ENCODE measurements at regions not wholly inside any gene's neighbourhood (a gene's known extent, or its start where the extent isn't known, plus 50 kb on each side); places are given as distances from the start of the nearest gene placed in this dataset.
"Not testable (repeated sequence)": the region's sequence is repeated elsewhere in the genome, so short reads cannot be mapped to it uniquely, and the experiment has no call there.

DNA sequence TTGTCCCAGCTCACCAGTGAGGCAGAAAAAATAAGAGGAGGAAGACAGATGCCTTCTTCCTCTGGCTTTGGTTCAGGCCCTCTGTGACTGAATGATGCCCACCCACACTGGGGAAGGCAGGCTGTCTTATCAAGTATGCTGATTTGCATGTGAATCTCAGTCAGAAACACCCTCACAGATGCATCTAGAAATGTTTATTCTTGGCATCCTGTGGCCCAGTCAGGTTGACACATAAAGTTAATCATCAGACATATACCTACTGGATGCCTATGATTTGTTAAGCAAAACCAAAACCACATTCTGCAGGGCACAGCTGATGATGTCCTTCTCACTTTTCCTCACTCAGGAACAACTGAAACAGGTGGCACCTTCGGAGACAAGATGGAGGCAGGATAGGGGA, 243.4 kb upstream of the KCNN2 start:
- intact Hi-C loops (cut with DNase I): no loop called here
- TF ChIP-seq, protein P1, sequence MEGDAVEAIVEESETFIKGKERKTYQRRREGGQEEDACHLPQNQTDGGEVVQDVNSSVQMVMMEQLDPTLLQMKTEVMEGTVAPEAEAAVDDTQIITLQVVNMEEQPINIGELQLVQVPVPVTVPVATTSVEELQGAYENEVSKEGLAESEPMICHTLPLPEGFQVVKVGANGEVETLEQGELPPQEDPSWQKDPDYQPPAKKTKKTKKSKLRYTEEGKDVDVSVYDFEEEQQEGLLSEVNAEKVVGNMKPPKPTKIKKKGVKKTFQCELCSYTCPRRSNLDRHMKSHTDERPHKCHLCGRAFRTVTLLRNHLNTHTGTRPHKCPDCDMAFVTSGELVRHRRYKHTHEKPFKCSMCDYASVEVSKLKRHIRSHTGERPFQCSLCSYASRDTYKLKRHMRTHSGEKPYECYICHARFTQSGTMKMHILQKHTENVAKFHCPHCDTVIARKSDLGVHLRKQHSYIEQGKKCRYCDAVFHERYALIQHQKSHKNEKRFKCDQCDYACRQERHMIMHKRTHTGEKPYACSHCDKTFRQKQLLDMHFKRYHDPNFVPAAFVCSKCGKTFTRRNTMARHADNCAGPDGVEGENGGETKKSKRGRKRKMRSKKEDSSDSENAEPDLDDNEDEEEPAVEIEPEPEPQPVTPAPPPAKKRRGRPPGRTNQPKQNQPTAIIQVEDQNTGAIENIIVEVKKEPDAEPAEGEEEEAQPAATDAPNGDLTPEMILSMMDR (IDR thresholded peaks at IDR 0.05): no peak
- no peak overlapping the region for H3K4me3 ChIP-seq
- H3K9me3 ChIP-seq: no peaks in the 10 kb centered on the region
- H3K36me3 ChIP-seq: no peaks in the 10 kb centered on the region
- no peak for ATAC-seq
- H3K27me3 ChIP-seq: no peaks in the 10 kb centered on the region
- no peak overlapping the region for H3K27ac ChIP-seq
- no peak for DNase-seq
- H3K4me1 ChIP-seq: no peaks in the 10 kb centered on the region

DNA sequence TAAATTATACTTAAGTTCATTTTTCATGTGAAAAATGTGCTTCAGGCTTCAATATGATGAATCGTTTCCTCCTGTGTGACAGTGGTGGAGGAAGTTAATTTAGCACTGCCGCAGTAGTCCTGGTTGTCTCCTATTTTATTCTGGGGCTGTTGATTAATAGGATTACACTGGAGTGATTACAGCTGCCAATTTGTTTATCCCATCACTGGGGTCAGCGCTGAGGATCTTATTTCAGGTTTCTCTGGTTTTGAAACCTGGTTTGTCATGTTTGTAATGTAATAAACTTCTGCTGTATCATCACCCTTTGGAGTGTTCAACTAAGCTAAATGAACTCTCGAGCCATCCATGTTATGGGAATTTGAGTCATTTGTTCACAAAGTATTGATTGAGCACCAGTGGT, 241.7 kb upstream of the KCNN2 start:
- H3K27me3 ChIP-seq: no peaks in the 10 kb centered on the region
- DNase-seq (no peak), ATAC-seq (no peak)
- intact Hi-C loops (cut with DNase I): no loop called here
- TF ChIP-seq, protein P1 (IDR thresholded peaks at IDR 0.05): no peak
- no peaks in the 10 kb centered on the region for H3K36me3 ChIP-seq
- no peak overlapping the region for H3K4me3 ChIP-seq
- no peaks in the 10 kb centered on the region for H3K4me1 ChIP-seq
- H3K27ac ChIP-seq: no peak overlapping the region
- H3K9me3 ChIP-seq: no peaks in the 10 kb centered on the region

DNA sequence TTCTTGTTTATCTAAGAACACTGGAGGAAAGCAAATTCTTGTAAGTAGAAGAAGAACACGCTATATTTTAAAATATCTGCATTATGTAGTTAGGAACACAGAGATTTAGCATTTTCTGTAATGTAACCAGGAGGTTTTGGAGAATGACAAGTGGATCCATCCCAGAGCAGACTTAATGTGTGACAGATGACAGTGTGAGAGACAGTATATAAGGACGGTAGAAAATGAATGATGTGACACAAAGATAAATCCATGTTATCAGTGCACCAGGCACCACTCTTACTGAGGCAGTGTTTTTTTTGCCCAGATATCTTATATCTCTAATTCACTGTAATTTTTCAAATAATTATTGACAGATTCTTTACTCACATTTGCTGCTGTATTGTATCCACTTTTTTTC, 239.0 kb upstream of the KCNN2 start:
- no peaks in the 10 kb centered on the region for H3K4me1 ChIP-seq
- intact Hi-C loops (cut with DNase I): no loop called here
- no peak for ATAC-seq
- H3K27ac ChIP-seq: no peak overlapping the region
- no peaks in the 10 kb centered on the region for H3K27me3 ChIP-seq
- no peaks in the 10 kb centered on the region for H3K36me3 ChIP-seq
- H3K4me3 ChIP-seq: no peak overlapping the region
- TF ChIP-seq, protein P1 (IDR thresholded peaks at IDR 0.05): no peak
- no peak for DNase-seq
- no peaks in the 10 kb centered on the region for H3K9me3 ChIP-seq

DNA sequence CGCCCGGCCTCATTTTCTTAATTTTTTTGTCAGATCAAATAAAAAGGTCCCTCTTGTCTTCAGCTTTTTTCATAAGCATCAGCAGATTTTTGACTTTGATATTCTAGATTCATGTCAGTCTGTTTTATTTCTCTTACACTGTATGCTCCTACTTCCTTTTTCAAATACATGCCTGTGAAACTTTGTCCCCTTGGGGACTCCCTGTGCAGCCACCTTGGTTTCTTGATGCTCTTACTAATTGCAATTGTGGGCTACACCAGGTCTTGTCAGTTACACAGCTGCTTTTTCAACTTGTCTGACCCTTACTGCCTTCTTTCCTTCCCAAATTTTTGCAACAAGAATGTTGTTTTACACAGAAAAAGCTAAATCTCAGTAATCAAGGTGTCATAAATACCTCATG, 238.2 kb upstream of the KCNN2 start:
- H3K4me3 ChIP-seq: no peak overlapping the region
- H3K27ac ChIP-seq: no peak overlapping the region
- DNase-seq (no peak), ATAC-seq (no peak)
- intact Hi-C loops (cut with DNase I): no loop called here
- no peaks in the 10 kb centered on the region for H3K9me3 ChIP-seq
- H3K36me3 ChIP-seq: no peaks in the 10 kb centered on the region
- H3K4me1 ChIP-seq: no peaks in the 10 kb centered on the region
- TF ChIP-seq, protein P1 (IDR thresholded peaks at IDR 0.05): no peak
- no peaks in the 10 kb centered on the region for H3K27me3 ChIP-seq

DNA sequence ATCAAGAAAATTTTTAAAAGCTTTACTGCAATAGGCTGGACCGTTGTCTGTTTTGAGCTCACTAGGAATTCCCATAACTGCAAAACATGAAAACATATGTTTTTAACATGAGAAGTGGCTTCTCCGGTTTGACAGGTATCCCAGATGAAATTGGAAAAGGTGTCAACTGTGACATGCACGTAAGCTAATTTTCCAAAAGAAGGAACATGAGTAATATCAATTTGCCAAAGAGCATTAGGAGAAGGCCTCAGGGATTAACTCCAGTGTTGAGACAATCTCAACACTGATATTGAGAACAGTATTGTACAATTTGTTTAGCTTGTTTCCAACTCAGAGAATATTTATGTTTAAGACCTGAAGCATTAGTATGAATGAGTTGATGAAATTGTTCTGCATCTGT, 215.5 kb upstream of the KCNN2 start:
- DNase-seq (no peak), ATAC-seq (no peak)
- no peaks in the 10 kb centered on the region for H3K36me3 ChIP-seq
- H3K4me3 ChIP-seq: no peak overlapping the region
- H3K4me1 ChIP-seq: no peaks in the 10 kb centered on the region
- H3K27ac ChIP-seq: no peak overlapping the region
- intact Hi-C loops (cut with DNase I): no loop called here
- H3K9me3 ChIP-seq: peaks cover 4% of the 10 kb centered on the region
- H3K27me3 ChIP-seq: no peaks in the 10 kb centered on the region
- TF ChIP-seq, protein P1 (IDR thresholded peaks at IDR 0.05): no peak

DNA sequence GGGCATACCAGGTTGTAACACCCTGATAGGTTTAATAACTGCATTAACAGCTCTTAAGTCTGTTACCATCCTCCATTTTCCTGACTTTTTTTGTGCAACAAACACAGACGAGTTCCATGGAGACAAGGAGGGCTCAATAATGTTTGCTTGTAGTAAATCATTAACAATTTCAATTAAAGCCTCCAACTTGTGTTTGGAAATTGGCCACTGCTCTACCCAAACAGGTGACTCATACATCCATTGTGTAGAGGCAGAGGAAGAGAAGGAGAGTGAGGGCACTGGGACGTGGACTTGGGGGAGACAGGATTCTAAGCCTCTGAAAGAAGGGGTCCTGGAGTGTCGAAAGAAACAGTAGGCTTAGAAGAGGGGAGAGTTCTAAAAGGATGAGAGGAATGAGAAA, 213.6 kb upstream of the KCNN2 start:
- ATAC-seq (no peak), DNase-seq (no peak)
- Histone ChIP-seq H3K27me3 (no peaks in the 10 kb centered on the region), H3K4me1 (no peaks in the 10 kb centered on the region), H3K27ac (no peak overlapping the region), H3K36me3 (no peaks in the 10 kb centered on the region), H3K9me3 (peaks cover 4% of the 10 kb centered on the region), H3K4me3 (no peak overlapping the region)
- intact Hi-C loops (cut with DNase I): no loop called here
- TF ChIP-seq, protein P1 (IDR thresholded peaks at IDR 0.05): no peak

DNA sequence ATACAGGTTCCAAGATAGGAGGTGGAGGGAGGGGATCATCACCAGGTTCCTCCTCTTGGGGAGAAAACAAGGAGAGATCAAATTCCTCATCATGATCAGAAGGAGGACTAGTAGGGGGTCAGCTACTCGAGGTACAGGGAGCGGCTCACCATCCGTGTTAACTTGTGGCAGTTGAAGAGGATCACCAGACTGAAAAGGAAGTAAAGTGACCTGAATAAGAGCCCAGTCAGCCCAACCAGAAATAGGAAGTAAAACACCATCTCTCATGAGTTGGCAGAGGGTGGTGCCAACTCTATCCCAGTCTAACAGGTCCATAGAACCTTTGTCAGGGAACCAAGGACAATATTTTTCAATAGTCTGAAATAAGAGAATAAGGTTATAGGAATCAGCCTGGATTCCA, 213.1 kb upstream of the KCNN2 start:
- H3K36me3 ChIP-seq; intact Hi-C loops (cut with DNase I); H3K9me3 ChIP-seq; H3K27ac ChIP-seq; H3K4me1 ChIP-seq; DNase-seq; ATAC-seq; H3K4me3 ChIP-seq; H3K27me3 ChIP-seq: not testable (repeated sequence)
